AG04450 (cell line): ENCODE measurements at regions not wholly inside any gene's neighbourhood (a gene's known extent, or its start where the extent isn't known, plus 50 kb on each side); places are given as distances from the start of the nearest gene placed in this dataset.
"Not testable (repeated sequence)": the region's sequence is repeated elsewhere in the genome, so short reads cannot be mapped to it uniquely, and the experiment has no call there.

ENCODE experiments used
- CTCF ChIA-PET: fragments of 300-600, 350-600 bp; formaldehyde crosslinking; extraction: SDS; loops from one replicate; lab custom pipeline; 2022; ENCODE audit warnings: antibody characterized with exemption, inconsistent platforms; lab: Charles Lee
- POLR2A ChIA-PET: fragments of 350-600 bp; formaldehyde crosslinking; extraction: SDS; loops from one replicate; lab custom pipeline; 2021; ENCODE audit warnings: antibody characterized with exemption, inconsistent platforms; lab: Yijun Ruan, JAX
- DNase-seq: peaks from one replicate; pipeline ENCODE4 v3.0.0-alpha.2; 2011; ENCODE audit warnings: low read depth, low spot score
- H3K27ac ChIP-seq: one replicate; pipeline ENCODE4 v1.5.1; 2012; ENCODE audit warnings: low read depth, low read length, control low read depth
- H3K27me3 ChIP-seq: one replicate; pipeline ENCODE4 v1.6.0; 2012; ENCODE audit warnings: low read length; ENCODE audit not compliant: control insufficient read depth, insufficient read depth
- H3K4me3 ChIP-seq: 2 replicates; pipeline ENCODE4 v1.5.1; 2011; ENCODE audit warnings: mild to moderate bottlenecking, low read depth, low read length, control low read depth
- H3K9me3 ChIP-seq: 2 replicates; pipeline ENCODE4 v1.5.1; 2012; ENCODE audit warnings: low read length; ENCODE audit not compliant: control insufficient read depth, insufficient read depth
- CTCF ChIP-seq: IDR thresholded peaks from 2 replicates; pipeline ENCODE4 v1.5.1; 2011; ENCODE audit warnings: low read depth, low read length, control low read depth, inconsistent platforms

GRCh38 chr12:46603776-46604456 is 221.9 kb downstream of the SLC38A4 start:
- TF ChIP-seq CTCF, result no peak
- POLR2A ChIA-PET, result no interaction called here
- H3K27me3 ChIP-seq, result no peaks in the 10 kb centered on the region

GRCh38 chr12:46602474-46602873 is 223.3 kb downstream of the SLC38A4 start:
- ChIA-PET POLR2A (no interaction called here), CTCF (no interaction called here)
- Histone ChIP-seq H3K27me3 (no peaks in the 10 kb centered on the region), H3K4me3 (no peak overlapping the region), H3K27ac (no peak overlapping the region), H3K9me3 (peaks cover 3% of the 10 kb centered on the region; the same call in 1 of the 2 replicates)
- no peak for TF ChIP-seq CTCF
- DNase-seq, result no peak

More at GRCh38 chr12:46603776-46604456, 221.9 kb downstream of the SLC38A4 start:
- no peaks in the 10 kb centered on the region; the same call in 1 of the 2 replicates for H3K9me3 ChIP-seq
- H3K4me3 ChIP-seq, result no peak overlapping the region
- CTCF ChIA-PET, result no interaction called here
- DNase-seq, result no peak
- H3K27ac ChIP-seq, result no peak overlapping the region

GRCh38 chr12:46590991-46591703 is 218.6 kb upstream of the SLC38A2 start:
- CTCF ChIA-PET, result no interaction called here
- no peaks in the 10 kb centered on the region for H3K9me3 ChIP-seq
- POLR2A ChIA-PET, result no interaction called here
- H3K27me3 ChIP-seq, result no peaks in the 10 kb centered on the region
- TF ChIP-seq CTCF, result no peak
- no peak overlapping the region for H3K4me3 ChIP-seq
- no peak overlapping the region for H3K27ac ChIP-seq
- DNase-seq, result no peak

GRCh38 chr12:46585854-46586621 is 213.5 kb upstream of the SLC38A2 start:
- DNase-seq, result peak; percentile 78
- ChIA-PET CTCF (no interaction called here), POLR2A (interaction anchor here (0.7 kb wide), 1 partner anchor 30 kb away, joined by 3 read pairs; no protein-coding TSS in a partner anchor)
- Histone ChIP-seq H3K9me3 (no peaks in the 10 kb centered on the region), H3K27me3 (no peaks in the 10 kb centered on the region), H3K4me3 (no peak overlapping the region), H3K27ac (peak overlapping the region; percentile 65)
- no peak for TF ChIP-seq CTCF

- POLR2A ChIA-PET, H3K27me3 ChIP-seq, H3K4me3 ChIP-seq, CTCF ChIA-PET, H3K9me3 ChIP-seq, H3K27ac ChIP-seq, DNase-seq: not testable (repeated sequence)
These were observed 211.5 kb upstream of the SLC38A2 start for GRCh38 chr12:46584098-46584497.

GRCh38 chr12:46581990-46582389 is 209.4 kb upstream of the SLC38A2 start:
- CTCF ChIA-PET, result interaction anchor here (0.6 kb wide), 1 partner anchor 362 kb away, joined by 3 read pairs; no protein-coding TSS in a partner anchor
- H3K27ac ChIP-seq, DNase-seq, H3K9me3 ChIP-seq, H3K27me3 ChIP-seq, H3K4me3 ChIP-seq, POLR2A ChIA-PET: not testable (repeated sequence)
